Upper lobe of right lung (tissue), 1 donor: ENCODE measurements at regions not wholly inside any gene's neighbourhood (a gene's known extent, or its start where the extent isn't known, plus 50 kb on each side); places are given as distances from the start of the nearest gene placed in this dataset.

Source experiments
- ATAC-seq: fragments of 200-7000 bp; cut with Tn5 transposase; one replicate; pipeline ENCODE4 v1.9.1; 2020; ENCODE audit warnings: mild to moderate bottlenecking, moderate library complexity
- DNase-seq: peaks from one replicate; pipeline ENCODE4 v3.0.0-alpha.2; 2020
- H3K27ac ChIP-seq: fragments of 200-600 bp; one replicate; pipeline ENCODE4 v1.8.0; 2022
- H3K27me3 ChIP-seq: fragments of 200-600 bp; one replicate; pipeline ENCODE4 v1.8.0; 2022; ENCODE audit warnings: mild to moderate bottlenecking
- H3K36me3 ChIP-seq: fragments of 200-600 bp; one replicate; pipeline ENCODE4 v1.8.0; 2022
- H3K4me1 ChIP-seq: fragments of 200-600 bp; one replicate; pipeline ENCODE4 v1.8.0; 2022
- H3K4me3 ChIP-seq: fragments of 200-600 bp; one replicate; pipeline ENCODE4 v1.8.0; 2022; ENCODE audit warnings: mild to moderate bottlenecking
- H3K9me3 ChIP-seq: fragments of 200-600 bp; one replicate; pipeline ENCODE4 v1.8.0; 2022
- intact Hi-C: fragments of 100-400 bp; cut with DNase I; formaldehyde crosslinking; loops from one replicate; pipeline ENCODE4 v1.11.0; 2022
- TF ChIP-seq, protein P1 (sequence below): fragments of 200-600 bp; IDR thresholded peaks from one replicate; pipeline ENCODE4 v1.8.0; 2022; ENCODE audit warnings: antibody characterized with exemption
- donor health status: DM: no; HTN: yes; CAD: no; lungs with severe emphysema.

DNA sequence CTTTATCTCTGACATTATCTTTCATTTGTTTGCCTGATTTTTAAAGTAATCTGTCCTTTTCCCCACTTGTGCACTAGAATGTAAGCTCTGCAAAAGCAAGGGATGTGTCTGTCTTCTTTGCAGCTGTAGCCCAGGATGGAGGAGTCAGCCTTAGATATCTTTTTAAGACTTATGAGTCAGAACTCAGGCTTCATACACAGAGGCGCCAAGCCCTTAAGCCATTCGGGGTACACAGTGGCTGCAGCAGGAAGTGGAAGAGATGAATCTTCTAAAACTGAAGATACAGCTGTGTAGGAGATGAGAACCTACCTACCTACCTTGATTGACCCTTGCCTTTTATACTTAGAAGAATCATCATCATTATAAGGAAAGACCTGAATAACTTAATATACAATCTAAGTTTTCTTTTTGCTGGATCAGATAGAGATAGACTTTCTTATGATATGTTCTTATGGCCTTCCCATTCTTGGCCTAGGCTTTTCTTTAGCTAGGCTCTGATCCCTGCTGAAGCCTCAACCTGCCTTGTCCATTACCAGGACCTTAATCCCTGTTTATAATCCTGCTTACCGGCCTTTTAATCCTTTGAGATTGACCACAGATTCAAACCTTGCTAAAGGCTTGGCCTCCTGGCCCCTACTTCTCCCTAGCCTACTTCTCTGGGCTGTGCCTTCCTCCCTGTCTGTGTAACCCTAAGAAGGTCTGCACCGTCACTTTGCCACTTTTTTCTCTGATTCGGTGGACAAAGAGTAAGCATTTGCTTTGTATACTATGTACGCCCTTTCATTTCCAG, 304.5 kb downstream of the PRL start:
- Histone ChIP-seq H3K27me3 (no peaks in the 10 kb centered on the region), H3K4me1 (no peaks in the 10 kb centered on the region), H3K27ac (no peak overlapping the region), H3K4me3 (no peak overlapping the region), H3K9me3 (no peaks in the 10 kb centered on the region), H3K36me3 (no peaks in the 10 kb centered on the region)
- DNase-seq: no peak
- TF ChIP-seq, protein P1, sequence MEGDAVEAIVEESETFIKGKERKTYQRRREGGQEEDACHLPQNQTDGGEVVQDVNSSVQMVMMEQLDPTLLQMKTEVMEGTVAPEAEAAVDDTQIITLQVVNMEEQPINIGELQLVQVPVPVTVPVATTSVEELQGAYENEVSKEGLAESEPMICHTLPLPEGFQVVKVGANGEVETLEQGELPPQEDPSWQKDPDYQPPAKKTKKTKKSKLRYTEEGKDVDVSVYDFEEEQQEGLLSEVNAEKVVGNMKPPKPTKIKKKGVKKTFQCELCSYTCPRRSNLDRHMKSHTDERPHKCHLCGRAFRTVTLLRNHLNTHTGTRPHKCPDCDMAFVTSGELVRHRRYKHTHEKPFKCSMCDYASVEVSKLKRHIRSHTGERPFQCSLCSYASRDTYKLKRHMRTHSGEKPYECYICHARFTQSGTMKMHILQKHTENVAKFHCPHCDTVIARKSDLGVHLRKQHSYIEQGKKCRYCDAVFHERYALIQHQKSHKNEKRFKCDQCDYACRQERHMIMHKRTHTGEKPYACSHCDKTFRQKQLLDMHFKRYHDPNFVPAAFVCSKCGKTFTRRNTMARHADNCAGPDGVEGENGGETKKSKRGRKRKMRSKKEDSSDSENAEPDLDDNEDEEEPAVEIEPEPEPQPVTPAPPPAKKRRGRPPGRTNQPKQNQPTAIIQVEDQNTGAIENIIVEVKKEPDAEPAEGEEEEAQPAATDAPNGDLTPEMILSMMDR: no peak
- intact Hi-C loops: no loop called here
- ATAC-seq: no peak

DNA sequence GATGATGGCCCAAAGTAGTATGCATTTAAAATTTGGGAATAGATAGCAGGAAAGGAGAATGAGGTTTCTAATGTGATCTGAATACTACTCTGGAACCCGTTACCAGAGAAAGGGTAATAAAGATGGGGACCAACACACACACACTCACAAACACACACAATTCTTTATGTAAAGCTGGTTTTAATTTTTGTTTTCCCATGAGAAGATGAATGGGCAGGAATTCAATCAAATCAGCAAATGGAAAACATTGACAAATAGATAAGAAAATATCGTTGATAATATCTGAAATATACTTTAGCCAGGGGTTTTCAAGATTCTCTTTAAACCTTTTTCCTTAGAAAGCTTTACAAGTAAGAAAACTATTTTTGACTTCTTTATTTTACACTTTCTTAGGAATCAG, 303.0 kb downstream of the PRL start:
- peaks cover 4% of the 10 kb centered on the region for H3K4me1 ChIP-seq
- no peaks in the 10 kb centered on the region for H3K36me3 ChIP-seq
- H3K9me3 ChIP-seq: no peaks in the 10 kb centered on the region
- ATAC-seq: no peak
- TF ChIP-seq, protein P1: no peak
- no peak overlapping the region for H3K4me3 ChIP-seq
- no peaks in the 10 kb centered on the region for H3K27me3 ChIP-seq
- no peak overlapping the region for H3K27ac ChIP-seq
- DNase-seq: no peak
- intact Hi-C loops: no loop called here

- H3K9me3 ChIP-seq: no peaks in the 10 kb centered on the region
- no peaks in the 10 kb centered on the region for H3K36me3 ChIP-seq
- TF ChIP-seq, protein P1: no peak
- H3K4me1 ChIP-seq: peaks cover 4% of the 10 kb centered on the region
- no peak overlapping the region for H3K27ac ChIP-seq
- no peaks in the 10 kb centered on the region for H3K27me3 ChIP-seq
- H3K4me3 ChIP-seq: no peak overlapping the region
- DNase-seq: no peak
- no peak for ATAC-seq
- intact Hi-C loops: no loop called here
These were observed 302.0 kb downstream of the PRL start for GRCh38 chr6:21994821-21995220.

DNA sequence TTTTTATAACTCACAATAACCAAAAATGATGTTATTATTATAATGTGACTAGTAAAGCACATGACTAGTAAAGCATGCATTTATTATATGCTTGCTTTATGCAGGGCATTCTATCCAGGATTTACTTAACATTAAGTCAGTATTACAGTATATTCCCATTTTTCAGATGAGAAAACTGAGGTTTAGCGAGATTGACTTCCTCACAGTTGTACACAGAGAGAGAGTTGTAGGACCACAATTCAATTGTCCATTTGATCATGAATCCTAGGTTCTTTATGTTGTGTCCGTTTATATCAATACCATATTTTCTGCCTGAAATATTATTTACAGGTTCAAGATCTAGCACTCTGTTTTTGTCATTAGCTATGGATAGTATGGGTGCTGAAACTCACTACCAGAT, 301.5 kb downstream of the PRL start:
- no peak overlapping the region for H3K4me3 ChIP-seq
- DNase-seq (no peak), ATAC-seq (no peak)
- H3K36me3 ChIP-seq: no peaks in the 10 kb centered on the region
- H3K27ac ChIP-seq: no peak overlapping the region
- no peaks in the 10 kb centered on the region for H3K9me3 ChIP-seq
- H3K27me3 ChIP-seq: no peaks in the 10 kb centered on the region
- TF ChIP-seq, protein P1: no peak
- intact Hi-C loops: no loop called here
- peaks cover 4% of the 10 kb centered on the region for H3K4me1 ChIP-seq

GRCh38 chr6:21996425-21997118, 300.3 kb downstream of the PRL start:
- ATAC-seq: no peak
- H3K27ac ChIP-seq: no peak overlapping the region
- TF ChIP-seq, protein P1: no peak
- H3K4me3 ChIP-seq: no peak overlapping the region
- no peaks in the 10 kb centered on the region for H3K36me3 ChIP-seq
- intact Hi-C loops: no loop called here
- H3K27me3 ChIP-seq: no peaks in the 10 kb centered on the region
- peaks cover 4% of the 10 kb centered on the region for H3K4me1 ChIP-seq
- DNase-seq: no peak
- no peaks in the 10 kb centered on the region for H3K9me3 ChIP-seq
